Body of pancreas (tissue), 4 donors: ENCODE measurements at regions not wholly inside any gene's neighbourhood (a gene's known extent, or its start where the extent isn't known, plus 50 kb on each side); places are given as distances from the start of the nearest gene placed in this dataset.

Experiments used
- POLR2A ChIP-seq, 3 donors: fragments of 450-650 bp; IDR thresholded peaks; one replicate each; pipeline ENCODE4 v1.6.1; 2016; ENCODE audit warnings: antibody characterized with exemption in 3 of 3, mild to moderate bottlenecking in 2 of 3
- TF ChIP-seq, protein P1 (sequence below), 7 experiments: fragments of 450-650 bp in 4 of 7; fragments of 200-600 bp in 3 of 7; sonication (generic) in 3 of 7; IDR thresholded peaks; one replicate each; pipeline ENCODE4 v1.5.1; 2016 to 2019; ENCODE audit warnings: antibody characterized with exemption in 7 of 7

DNA sequence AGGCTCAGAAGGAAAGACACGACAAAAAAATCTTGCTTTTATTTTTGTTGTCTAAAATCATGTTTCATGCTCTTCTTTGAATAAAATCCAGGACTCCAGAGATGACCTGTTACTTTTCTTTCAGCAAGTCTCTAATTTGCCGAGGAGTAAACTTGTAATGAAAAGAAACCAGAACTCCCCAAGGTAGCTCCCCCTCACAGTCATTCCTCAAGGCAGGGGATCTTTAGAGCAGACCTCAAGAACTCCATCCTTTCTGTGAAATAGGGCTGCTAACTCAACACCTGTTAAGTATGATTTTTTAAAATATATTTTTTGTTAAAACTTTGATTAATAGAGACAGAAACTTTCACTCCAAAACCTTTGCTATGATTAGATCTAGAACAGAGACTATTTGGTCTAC, 82.7 kb upstream of the ABCD3 start:
- TF ChIP-seq, protein P1, sequence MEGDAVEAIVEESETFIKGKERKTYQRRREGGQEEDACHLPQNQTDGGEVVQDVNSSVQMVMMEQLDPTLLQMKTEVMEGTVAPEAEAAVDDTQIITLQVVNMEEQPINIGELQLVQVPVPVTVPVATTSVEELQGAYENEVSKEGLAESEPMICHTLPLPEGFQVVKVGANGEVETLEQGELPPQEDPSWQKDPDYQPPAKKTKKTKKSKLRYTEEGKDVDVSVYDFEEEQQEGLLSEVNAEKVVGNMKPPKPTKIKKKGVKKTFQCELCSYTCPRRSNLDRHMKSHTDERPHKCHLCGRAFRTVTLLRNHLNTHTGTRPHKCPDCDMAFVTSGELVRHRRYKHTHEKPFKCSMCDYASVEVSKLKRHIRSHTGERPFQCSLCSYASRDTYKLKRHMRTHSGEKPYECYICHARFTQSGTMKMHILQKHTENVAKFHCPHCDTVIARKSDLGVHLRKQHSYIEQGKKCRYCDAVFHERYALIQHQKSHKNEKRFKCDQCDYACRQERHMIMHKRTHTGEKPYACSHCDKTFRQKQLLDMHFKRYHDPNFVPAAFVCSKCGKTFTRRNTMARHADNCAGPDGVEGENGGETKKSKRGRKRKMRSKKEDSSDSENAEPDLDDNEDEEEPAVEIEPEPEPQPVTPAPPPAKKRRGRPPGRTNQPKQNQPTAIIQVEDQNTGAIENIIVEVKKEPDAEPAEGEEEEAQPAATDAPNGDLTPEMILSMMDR (IDR thresholded peaks at IDR 0.05), result no peak
- TF ChIP-seq POLR2A (IDR thresholded peaks at IDR 0.05), result no peak
